ENCODE measurements at regions not wholly inside any gene's neighbourhood (a gene's known extent, or its start where the extent isn't known, plus 50 kb on each side); places are given as distances from the start of the nearest gene placed in this dataset.

- no peak overlapping the region for H3K4me3 ChIP-seq
- no peaks in the 10 kb centered on the region for H3K4me1 ChIP-seq (replicated peaks)
- no peaks in the 10 kb centered on the region for H3K36me3 ChIP-seq
- no peak for DNase-seq (ENCODE audit: low read depth in 1 of 2, low spot score in 2 of 2)
- H3K27me3 ChIP-seq (replicated peaks): no peaks in the 10 kb centered on the region
- no peak overlapping the region for H3K27ac ChIP-seq
- no peaks in the 10 kb centered on the region for H3K9me3 ChIP-seq (replicated peaks)
Observed at GRCh38 chr21:16357994-16358393, 628.2 kb downstream of the USP25 start.

- Histone ChIP-seq H3K27ac (no peak overlapping the region), H3K36me3 (no peaks in the 10 kb centered on the region), H3K4me1 (replicated peaks) (no peaks in the 10 kb centered on the region), H3K9me3 (replicated peaks) (no peaks in the 10 kb centered on the region), H3K4me3 (no peak overlapping the region), H3K27me3 (replicated peaks) (no peaks in the 10 kb centered on the region)
- no peak for DNase-seq (ENCODE audit: low read depth in 1 of 2, low spot score in 2 of 2)
Observed at GRCh38 chr21:16358784-16359183, 629.0 kb downstream of the USP25 start.

- H3K4me3 ChIP-seq: no peak overlapping the region
- no peaks in the 10 kb centered on the region for H3K27me3 ChIP-seq (replicated peaks)
- no peak overlapping the region for H3K27ac ChIP-seq
- no peaks in the 10 kb centered on the region for H3K36me3 ChIP-seq
- no peak for DNase-seq (ENCODE audit: low read depth in 1 of 2, low spot score in 2 of 2)
- no peaks in the 10 kb centered on the region for H3K4me1 ChIP-seq (replicated peaks)
- no peaks in the 10 kb centered on the region for H3K9me3 ChIP-seq (replicated peaks)
Observed at GRCh38 chr21:16363100-16363499, 633.3 kb downstream of the USP25 start.

GRCh38 chr21:16363518-16363917 lies 633.7 kb downstream of the USP25 start:
- no peaks in the 10 kb centered on the region for H3K9me3 ChIP-seq (replicated peaks)
- H3K4me1 ChIP-seq (replicated peaks): no peaks in the 10 kb centered on the region
- H3K27me3 ChIP-seq (replicated peaks): no peaks in the 10 kb centered on the region
- DNase-seq (ENCODE audit: low read depth in 1 of 2, low spot score in 2 of 2): no peak
- no peak overlapping the region for H3K27ac ChIP-seq
- no peak overlapping the region for H3K4me3 ChIP-seq
- no peaks in the 10 kb centered on the region for H3K36me3 ChIP-seq

- no peak for DNase-seq (ENCODE audit: low read depth in 1 of 2, low spot score in 2 of 2)
Observed at GRCh38 chr21:16366207-16366606, 636.4 kb downstream of the USP25 start.

GRCh38 chr21:16367079-16367478 lies 637.3 kb downstream of the USP25 start:
- no peaks in the 10 kb centered on the region for H3K36me3 ChIP-seq
- DNase-seq (ENCODE audit: low read depth in 1 of 2, low spot score in 2 of 2): no peak
- no peaks in the 10 kb centered on the region for H3K4me1 ChIP-seq (replicated peaks)

More at GRCh38 chr21:16366207-16366606, 636.4 kb downstream of the USP25 start:
- no peaks in the 10 kb centered on the region for H3K36me3 ChIP-seq
- H3K4me3 ChIP-seq: no peak overlapping the region
- no peak overlapping the region for H3K27ac ChIP-seq
- no peaks in the 10 kb centered on the region for H3K4me1 ChIP-seq (replicated peaks)
- H3K27me3 ChIP-seq (replicated peaks): no peaks in the 10 kb centered on the region
- H3K9me3 ChIP-seq (replicated peaks): no peaks in the 10 kb centered on the region

GRCh38 chr21:16370186-16370585 lies 640.4 kb downstream of the USP25 start:
- Histone ChIP-seq H3K4me1 (replicated peaks) (no peaks in the 10 kb centered on the region), H3K27me3 (replicated peaks) (no peaks in the 10 kb centered on the region), H3K36me3 (no peaks in the 10 kb centered on the region), H3K27ac (no peak overlapping the region), H3K4me3 (no peak overlapping the region), H3K9me3 (replicated peaks) (no peaks in the 10 kb centered on the region)
- DNase-seq (ENCODE audit: low read depth in 1 of 2, low spot score in 2 of 2): no peak

More at GRCh38 chr21:16367079-16367478, 637.3 kb downstream of the USP25 start:
- Histone ChIP-seq H3K4me3 (no peak overlapping the region), H3K27me3 (replicated peaks) (no peaks in the 10 kb centered on the region), H3K27ac (no peak overlapping the region), H3K9me3 (replicated peaks) (no peaks in the 10 kb centered on the region)

GRCh38 chr21:16372586-16372985 lies 642.8 kb downstream of the USP25 start:
- DNase-seq (ENCODE audit: low read depth in 1 of 2, low spot score in 2 of 2): no peak
- Histone ChIP-seq H3K27me3 (replicated peaks) (no peaks in the 10 kb centered on the region), H3K4me3 (no peak overlapping the region), H3K36me3 (no peaks in the 10 kb centered on the region), H3K9me3 (replicated peaks) (no peaks in the 10 kb centered on the region), H3K27ac (no peak overlapping the region), H3K4me1 (replicated peaks) (no peaks in the 10 kb centered on the region)

GRCh38 chr21:16376673-16377072 lies 646.9 kb downstream of the USP25 start:
- Histone ChIP-seq H3K9me3 (replicated peaks) (no peaks in the 10 kb centered on the region), H3K4me1 (replicated peaks) (no peaks in the 10 kb centered on the region), H3K4me3 (no peak overlapping the region), H3K27ac (no peak overlapping the region), H3K27me3 (replicated peaks) (no peaks in the 10 kb centered on the region), H3K36me3 (no peaks in the 10 kb centered on the region)
- DNase-seq (ENCODE audit: low read depth in 1 of 2, low spot score in 2 of 2): no peak

GRCh38 chr21:16377120-16377658 lies 647.4 kb downstream of the USP25 start:
- no peak overlapping the region for H3K4me3 ChIP-seq
- H3K4me1 ChIP-seq (replicated peaks): no peaks in the 10 kb centered on the region
- no peak overlapping the region for H3K27ac ChIP-seq
- H3K36me3 ChIP-seq: no peaks in the 10 kb centered on the region
- H3K27me3 ChIP-seq (replicated peaks): no peaks in the 10 kb centered on the region
- DNase-seq (ENCODE audit: low read depth in 1 of 2, low spot score in 2 of 2): no peak
- no peaks in the 10 kb centered on the region for H3K9me3 ChIP-seq (replicated peaks)

GRCh38 chr21:16377857-16378256 lies 648.1 kb downstream of the USP25 start:
- DNase-seq (ENCODE audit: low read depth in 1 of 2, low spot score in 2 of 2): no peak
- no peaks in the 10 kb centered on the region for H3K27me3 ChIP-seq (replicated peaks)
- H3K36me3 ChIP-seq: no peaks in the 10 kb centered on the region
- no peaks in the 10 kb centered on the region for H3K4me1 ChIP-seq (replicated peaks)
- no peaks in the 10 kb centered on the region for H3K9me3 ChIP-seq (replicated peaks)
- no peak overlapping the region for H3K4me3 ChIP-seq
- no peak overlapping the region for H3K27ac ChIP-seq

GRCh38 chr21:16378525-16378924 lies 648.7 kb downstream of the USP25 start:
- DNase-seq (ENCODE audit: low read depth in 1 of 2, low spot score in 2 of 2): no peak
- Histone ChIP-seq H3K4me3 (no peak overlapping the region), H3K27me3 (replicated peaks) (no peaks in the 10 kb centered on the region), H3K27ac (no peak overlapping the region), H3K4me1 (replicated peaks) (no peaks in the 10 kb centered on the region), H3K36me3 (no peaks in the 10 kb centered on the region), H3K9me3 (replicated peaks) (no peaks in the 10 kb centered on the region)

GRCh38 chr21:16388291-16388690 lies 658.5 kb downstream of the USP25 start:
- Histone ChIP-seq H3K27ac (no peak overlapping the region), H3K9me3 (replicated peaks) (no peaks in the 10 kb centered on the region), H3K36me3 (no peaks in the 10 kb centered on the region), H3K4me3 (no peak overlapping the region), H3K27me3 (replicated peaks) (no peaks in the 10 kb centered on the region), H3K4me1 (replicated peaks) (no peaks in the 10 kb centered on the region)
- no peak for DNase-seq (ENCODE audit: low read depth in 1 of 2, low spot score in 2 of 2)

- H3K9me3 ChIP-seq (replicated peaks): no peaks in the 10 kb centered on the region
- H3K27ac ChIP-seq: no peak overlapping the region
- no peaks in the 10 kb centered on the region for H3K4me1 ChIP-seq (replicated peaks)
- no peak overlapping the region for H3K4me3 ChIP-seq
- DNase-seq (ENCODE audit: low read depth in 1 of 2, low spot score in 2 of 2): no peak
- H3K27me3 ChIP-seq (replicated peaks): no peaks in the 10 kb centered on the region
- no peaks in the 10 kb centered on the region for H3K36me3 ChIP-seq
Observed at GRCh38 chr21:16388911-16389560, 659.3 kb downstream of the USP25 start.

GRCh38 chr21:16389643-16390042 lies 659.9 kb downstream of the USP25 start:
- no peaks in the 10 kb centered on the region for H3K9me3 ChIP-seq (replicated peaks)
- H3K4me1 ChIP-seq (replicated peaks): no peaks in the 10 kb centered on the region
- H3K4me3 ChIP-seq: no peak overlapping the region
- no peaks in the 10 kb centered on the region for H3K36me3 ChIP-seq
- DNase-seq (ENCODE audit: low read depth in 1 of 2, low spot score in 2 of 2): no peak
- no peaks in the 10 kb centered on the region for H3K27me3 ChIP-seq (replicated peaks)
- no peak overlapping the region for H3K27ac ChIP-seq
